NCI-H526 treated with DMSO at 0.1 percent for 48 hours (cell line): ENCODE measurements at regions not wholly inside any gene's neighbourhood (a gene's known extent, or its start where the extent isn't known, plus 50 kb on each side); places are given as distances from the start of the nearest gene placed in this dataset.
A peak's percentile ranks its signal among the peaks of the same experiment; 100 is the strongest.
"Not testable (repeated sequence)": the region's sequence is repeated elsewhere in the genome, so short reads cannot be mapped to it uniquely, and the experiment has no call there.

Experiments used
- DNase-seq: peaks from one replicate; lab custom pipeline; 2025; lab: John Stamatoyannopoulos, UW

- DNase-seq: no peak
Observed at GRCh38 chr1:195686764-195687163, 921.5 kb downstream of the KCNT2 start.

GRCh38 chr1:195664628-195665027 lies 943.6 kb downstream of the KCNT2 start:
- DNase-seq: no peak

GRCh38 chr1:195663549-195664280 lies 944.5 kb downstream of the KCNT2 start:
- no peak for DNase-seq

- no peak for DNase-seq
Observed at GRCh38 chr1:195656780-195657179, 951.5 kb downstream of the KCNT2 start.

GRCh38 chr1:195648875-195649274 lies 959.4 kb downstream of the KCNT2 start:
- DNase-seq: not testable (repeated sequence)

GRCh38 chr1:195637539-195637938 lies 970.7 kb downstream of the KCNT2 start:
- peak; percentile 13 for DNase-seq

GRCh38 chr1:195618287-195618686 lies 990.0 kb downstream of the KCNT2 start:
- DNase-seq: no peak

- DNase-seq: no peak
Observed at GRCh38 chr1:195617106-195617505, 991.1 kb downstream of the KCNT2 start.

- no peak for DNase-seq
Observed at GRCh38 chr1:195608883-195609282, 999.4 kb downstream of the KCNT2 start.

GRCh38 chr1:195606483-195606882 lies 1001.8 kb downstream of the KCNT2 start:
- DNase-seq: no peak

- no peak for DNase-seq
Observed at GRCh38 chr1:195604287-195604686, 1004.0 kb downstream of the KCNT2 start.

- DNase-seq: no peak
Observed at GRCh38 chr1:195597891-195598290, 1010.3 kb downstream of the KCNT2 start.

- DNase-seq: no peak
Observed at GRCh38 chr1:195594773-195595172, 1013.5 kb downstream of the KCNT2 start.

- no peak for DNase-seq
Observed at GRCh38 chr1:195594322-195594721, 1013.9 kb downstream of the KCNT2 start.

- no peak for DNase-seq
Observed at GRCh38 chr1:195591917-195592672, 1016.1 kb downstream of the KCNT2 start.

GRCh38 chr1:195590649-195591048 lies 1017.6 kb downstream of the KCNT2 start:
- DNase-seq: no peak

- DNase-seq: no peak
Observed at GRCh38 chr1:195584870-195585624, 1023.2 kb downstream of the KCNT2 start.

- no peak for DNase-seq
Observed at GRCh38 chr1:195580988-195581387, 1027.3 kb downstream of the KCNT2 start.

- no peak for DNase-seq
Observed at GRCh38 chr1:195577748-195578147, 1030.5 kb downstream of the KCNT2 start.

- DNase-seq: no peak
Observed at GRCh38 chr1:195576641-195577040, 1031.6 kb downstream of the KCNT2 start.

- no peak for DNase-seq
Observed at GRCh38 chr1:195574511-195574910, 1033.7 kb downstream of the KCNT2 start.

GRCh38 chr1:195569934-195570333 lies 1038.3 kb downstream of the KCNT2 start:
- no peak for DNase-seq

- DNase-seq: no peak
Observed at GRCh38 chr1:195568389-195568788, 1039.9 kb downstream of the KCNT2 start.
